ENCODE measurements at regions not wholly inside any gene's neighbourhood (a gene's known extent, or its start where the extent isn't known, plus 50 kb on each side); places are given as distances from the start of the nearest gene placed in this dataset.
"Not testable (repeated sequence)": the region's sequence is repeated elsewhere in the genome, so short reads cannot be mapped to it uniquely, and the experiment has no call there.

DNA sequence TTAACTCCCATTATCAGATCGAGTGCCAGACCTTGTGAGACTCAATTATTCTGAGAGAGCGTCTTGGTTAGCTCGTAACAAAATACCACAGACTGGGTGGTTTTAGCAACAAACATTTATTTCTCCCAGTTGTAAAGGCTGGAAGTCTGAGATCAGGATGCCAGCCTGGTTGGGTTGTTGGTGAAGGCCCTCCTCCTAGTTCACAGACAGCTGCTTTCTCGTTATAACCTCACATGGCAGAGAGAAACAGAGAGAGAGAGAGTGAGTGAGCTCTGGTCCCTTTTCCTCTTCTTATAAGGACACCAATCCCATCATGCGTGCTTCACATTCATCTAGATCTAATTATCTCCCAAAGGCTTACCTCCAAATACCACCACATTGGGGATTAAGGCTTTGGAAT, 114.2 kb upstream of the SLC24A2 start:
- WGBS (ENCODE audit: insufficient coverage, insufficient read length) = no CpG with 5 or more reads among the region's 5 CpGs
- no peak overlapping the region for H3K4me3 ChIP-seq (ENCODE audit: low read length)
- DNase-seq (ENCODE audit: low read depth, low spot score) = no peak

DNA sequence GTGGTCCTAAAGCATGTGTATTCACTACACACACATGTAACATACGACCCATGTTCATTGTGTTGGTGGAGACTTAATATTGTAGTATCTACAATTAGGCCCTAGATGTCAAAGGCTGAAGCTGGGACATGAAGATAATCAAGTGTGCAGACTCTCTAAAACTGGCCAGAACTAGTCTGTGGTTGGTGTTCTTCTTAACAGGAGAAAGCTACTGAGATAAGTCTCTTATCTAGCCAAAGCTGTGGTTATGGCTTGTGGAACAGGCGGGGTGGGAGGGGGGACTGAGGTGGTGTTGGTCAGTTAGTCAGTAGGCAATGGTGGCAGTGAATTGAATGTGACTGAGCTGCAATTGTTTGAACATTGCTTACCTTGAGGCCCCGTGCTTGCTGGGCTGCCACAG, 112.7 kb upstream of the SLC24A2 start:
- H3K27me3 ChIP-seq (ENCODE audit: control insufficient read depth, insufficient read depth, low read length) = no peaks in the 10 kb centered on the region
- H3K27ac ChIP-seq (ENCODE audit: low read length) = no peak overlapping the region
- H3K4me3 ChIP-seq (ENCODE audit: low read length) = no peak overlapping the region
- no peaks in the 10 kb centered on the region for H3K9me3 ChIP-seq (ENCODE audit: control insufficient read depth, insufficient read depth, low read length)
- no peaks in the 10 kb centered on the region for H3K4me1 ChIP-seq (ENCODE audit: control insufficient read depth, insufficient read depth, low read length)
- no peak for DNase-seq (ENCODE audit: low read depth, low spot score)
- no CpG with 5 or more reads among the region's 3 CpGs for WGBS (ENCODE audit: insufficient coverage, insufficient read length)
- H3K36me3 ChIP-seq (ENCODE audit: control insufficient read depth, insufficient read depth, low read length) = no peaks in the 10 kb centered on the region

More for the DNA sequence above, 114.2 kb upstream of the SLC24A2 start:
- no peaks in the 10 kb centered on the region for H3K9me3 ChIP-seq (ENCODE audit: control insufficient read depth, insufficient read depth, low read length)
- H3K4me1 ChIP-seq (ENCODE audit: control insufficient read depth, insufficient read depth, low read length) = no peaks in the 10 kb centered on the region
- no peak overlapping the region for H3K27ac ChIP-seq (ENCODE audit: low read length)
- no peaks in the 10 kb centered on the region for H3K36me3 ChIP-seq (ENCODE audit: control insufficient read depth, insufficient read depth, low read length)
- no peaks in the 10 kb centered on the region for H3K27me3 ChIP-seq (ENCODE audit: control insufficient read depth, insufficient read depth, low read length)

DNA sequence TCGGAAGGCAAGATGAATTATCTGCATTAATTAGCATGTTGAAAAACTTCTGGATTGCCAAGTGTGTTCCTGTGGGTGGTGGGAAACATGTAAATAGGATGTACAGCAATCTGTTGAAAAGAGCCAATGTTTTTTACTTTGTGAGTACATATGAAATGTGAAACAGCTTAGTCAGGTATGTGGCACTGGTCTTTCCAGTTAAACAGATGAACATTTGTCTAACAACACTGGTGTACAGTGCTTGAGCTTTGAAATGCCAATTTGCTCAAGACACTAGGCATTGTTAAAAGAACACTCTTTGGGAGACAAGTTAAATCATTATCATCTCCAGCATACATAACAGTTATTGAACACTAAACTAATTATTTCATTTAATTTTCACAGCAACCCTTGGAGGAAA, 107.3 kb upstream of the SLC24A2 start:
- DNase-seq (ENCODE audit: low read depth, low spot score) = no peak
- H3K36me3 ChIP-seq (ENCODE audit: control insufficient read depth, insufficient read depth, low read length) = no peaks in the 10 kb centered on the region
- no peaks in the 10 kb centered on the region for H3K4me1 ChIP-seq (ENCODE audit: control insufficient read depth, insufficient read depth, low read length)
- H3K27ac ChIP-seq (ENCODE audit: low read length) = no peak overlapping the region
- H3K9me3 ChIP-seq (ENCODE audit: control insufficient read depth, insufficient read depth, low read length) = no peaks in the 10 kb centered on the region
- no peaks in the 10 kb centered on the region for H3K27me3 ChIP-seq (ENCODE audit: control insufficient read depth, insufficient read depth, low read length)
- WGBS (ENCODE audit: insufficient coverage, insufficient read length) = no CpG with 5 or more reads among the region's 1 CpG
- H3K4me3 ChIP-seq (ENCODE audit: low read length) = no peak overlapping the region

DNA sequence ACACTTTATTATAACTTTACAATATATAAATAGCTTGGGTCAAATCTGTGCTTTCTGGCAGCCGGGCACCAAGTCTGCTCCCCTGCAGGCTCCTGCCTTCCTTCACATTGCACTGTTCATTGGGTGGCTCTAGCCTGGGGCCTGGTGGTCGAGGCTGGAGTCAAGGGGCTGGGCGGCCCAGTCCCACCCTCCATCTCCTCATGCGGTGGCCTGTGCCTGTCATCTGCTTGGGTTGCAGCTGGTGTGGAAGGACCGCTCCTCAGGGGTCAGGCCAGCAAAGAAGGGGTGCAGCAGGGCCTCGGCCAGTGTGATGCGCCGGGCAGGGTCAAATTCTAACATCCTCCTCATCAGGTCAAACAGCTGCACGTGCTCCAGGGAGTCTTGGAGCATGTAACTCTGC, 106.7 kb upstream of the SLC24A2 start:
- not testable (repeated sequence) for H3K4me3 ChIP-seq (ENCODE audit: low read length); H3K9me3 ChIP-seq (ENCODE audit: control insufficient read depth, insufficient read depth, low read length); DNase-seq (ENCODE audit: low read depth, low spot score); H3K27me3 ChIP-seq (ENCODE audit: control insufficient read depth, insufficient read depth, low read length); H3K4me1 ChIP-seq (ENCODE audit: control insufficient read depth, insufficient read depth, low read length); H3K27ac ChIP-seq (ENCODE audit: low read length); H3K36me3 ChIP-seq (ENCODE audit: control insufficient read depth, insufficient read depth, low read length)
- WGBS (ENCODE audit: insufficient coverage, insufficient read length) = no CpG with 5 or more reads among the region's 9 CpGs

DNA sequence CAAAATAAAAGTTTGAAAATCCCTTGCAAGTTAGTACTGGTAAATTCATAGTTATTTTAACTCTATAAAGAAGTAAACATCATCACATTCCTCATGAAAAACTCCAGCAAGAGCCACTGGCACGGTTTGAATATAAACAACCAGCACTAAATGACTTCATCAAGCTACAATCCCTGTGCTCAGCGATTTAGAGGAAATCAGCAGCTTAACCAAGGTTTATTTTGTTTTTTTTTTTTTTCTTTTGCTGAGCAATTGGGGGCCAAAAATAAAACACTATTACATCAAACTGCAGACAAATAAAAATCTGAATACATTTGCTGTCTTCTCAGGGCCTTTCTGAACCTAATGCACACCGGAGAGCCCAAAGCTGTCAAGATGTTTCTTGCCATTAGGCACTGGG, 106.2 kb upstream of the SLC24A2 start:
- DNase-seq (ENCODE audit: low read depth, low spot score) = no peak
- Histone ChIP-seq H3K27me3 (ENCODE audit: control insufficient read depth, insufficient read depth, low read length) (no peaks in the 10 kb centered on the region), H3K4me1 (ENCODE audit: control insufficient read depth, insufficient read depth, low read length) (no peaks in the 10 kb centered on the region), H3K27ac (ENCODE audit: low read length) (no peak overlapping the region), H3K36me3 (ENCODE audit: control insufficient read depth, insufficient read depth, low read length) (no peaks in the 10 kb centered on the region), H3K4me3 (ENCODE audit: low read length) (no peak overlapping the region), H3K9me3 (ENCODE audit: control insufficient read depth, insufficient read depth, low read length) (no peaks in the 10 kb centered on the region)
- no CpG with 5 or more reads among the region's 3 CpGs for WGBS (ENCODE audit: insufficient coverage, insufficient read length)

DNA sequence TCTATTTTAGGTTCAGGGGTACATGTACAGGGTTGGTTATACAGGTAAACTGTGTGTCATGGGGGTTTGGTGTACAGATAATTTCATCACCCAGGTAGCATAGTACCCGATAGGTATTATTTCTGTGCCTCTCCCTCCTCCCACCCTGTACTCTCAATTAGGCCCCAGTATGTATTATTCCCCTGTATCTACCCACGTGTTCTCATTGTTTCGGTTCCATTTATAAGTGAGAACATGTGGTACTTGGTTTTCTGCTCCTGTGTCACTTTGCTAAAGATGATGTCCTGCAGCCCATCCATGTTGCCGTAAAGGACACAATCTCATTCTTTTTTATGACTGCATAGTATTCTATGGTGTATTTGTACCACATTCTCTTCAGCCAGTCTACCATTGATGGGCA, 96.8 kb upstream of the SLC24A2 start:
- no peaks in the 10 kb centered on the region for H3K9me3 ChIP-seq (ENCODE audit: control insufficient read depth, insufficient read depth, low read length)
- H3K27ac ChIP-seq (ENCODE audit: low read length) = no peak overlapping the region
- no peak overlapping the region for H3K4me3 ChIP-seq (ENCODE audit: low read length)
- H3K4me1 ChIP-seq (ENCODE audit: control insufficient read depth, insufficient read depth, low read length) = no peaks in the 10 kb centered on the region
- DNase-seq (ENCODE audit: low read depth, low spot score) = no peak
- no peaks in the 10 kb centered on the region for H3K36me3 ChIP-seq (ENCODE audit: control insufficient read depth, insufficient read depth, low read length)
- WGBS (ENCODE audit: insufficient coverage, insufficient read length) = no CpG with 5 or more reads among the region's 4 CpGs
- no peaks in the 10 kb centered on the region for H3K27me3 ChIP-seq (ENCODE audit: control insufficient read depth, insufficient read depth, low read length)

DNA sequence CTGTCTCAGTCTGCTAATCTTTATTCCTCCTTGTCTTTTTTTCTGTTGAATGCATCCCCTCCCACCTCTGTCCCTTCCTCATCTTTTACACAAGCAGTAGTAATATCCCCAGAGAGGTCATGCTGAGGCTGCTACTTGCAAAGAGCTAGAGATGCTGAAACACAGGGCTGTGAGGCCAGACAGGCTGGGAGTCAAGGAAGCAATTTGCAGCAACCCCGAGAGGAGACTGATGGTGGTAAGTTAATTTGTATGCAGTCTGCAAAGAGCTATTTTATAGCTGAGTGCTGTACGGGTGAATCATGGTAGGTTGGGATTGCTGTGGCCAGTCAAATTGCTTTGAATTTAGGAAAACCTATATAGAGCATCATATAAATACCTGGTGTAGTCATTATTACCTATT, 90.2 kb upstream of the SLC24A2 start:
- Histone ChIP-seq H3K9me3 (ENCODE audit: control insufficient read depth, insufficient read depth, low read length) (no peaks in the 10 kb centered on the region), H3K27me3 (ENCODE audit: control insufficient read depth, insufficient read depth, low read length) (no peaks in the 10 kb centered on the region), H3K36me3 (ENCODE audit: control insufficient read depth, insufficient read depth, low read length) (no peaks in the 10 kb centered on the region), H3K4me1 (ENCODE audit: control insufficient read depth, insufficient read depth, low read length) (no peaks in the 10 kb centered on the region), H3K27ac (ENCODE audit: low read length) (no peak overlapping the region), H3K4me3 (ENCODE audit: low read length) (no peak overlapping the region)
- DNase-seq (ENCODE audit: low read depth, low spot score) = no peak
- WGBS (ENCODE audit: insufficient coverage, insufficient read length) = no CpG with 5 or more reads among the region's 2 CpGs

DNA sequence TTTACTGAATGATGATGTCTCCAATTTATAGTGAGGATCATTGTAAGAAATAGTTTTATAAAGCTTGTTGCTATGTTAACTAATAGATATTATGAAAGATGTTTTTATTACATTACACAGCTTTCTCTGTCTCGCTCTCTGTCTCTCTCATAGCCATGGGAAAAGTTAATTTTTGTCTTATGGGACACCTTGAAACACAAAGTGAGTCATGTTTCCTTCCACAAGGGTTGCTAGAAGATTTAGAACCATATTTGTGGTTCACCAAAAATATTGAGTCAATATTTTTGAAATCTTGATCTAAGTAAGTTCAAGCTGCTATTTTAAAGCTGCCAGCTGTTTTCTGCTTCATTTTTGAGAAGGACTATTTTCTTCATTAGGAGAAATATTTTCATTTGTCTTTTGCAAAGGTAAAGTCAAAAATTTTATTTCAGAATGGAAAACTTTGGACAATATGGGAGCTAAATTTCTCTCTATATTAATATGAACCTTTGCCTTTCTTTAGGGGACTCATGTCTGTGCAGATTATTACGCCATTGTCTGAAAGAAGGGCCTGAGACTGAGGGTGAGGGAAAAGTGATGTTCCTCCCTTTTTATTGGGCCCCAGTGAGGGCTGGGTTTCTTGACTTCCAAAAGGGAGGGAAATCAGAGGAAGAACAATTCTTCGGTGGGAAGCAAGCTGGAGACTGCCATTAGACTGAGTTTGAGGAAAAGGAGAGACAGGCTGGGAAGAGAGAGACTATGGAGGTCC, 87.9 kb upstream of the SLC24A2 start:
- DNase-seq (ENCODE audit: low read depth, low spot score) = no peak

DNA sequence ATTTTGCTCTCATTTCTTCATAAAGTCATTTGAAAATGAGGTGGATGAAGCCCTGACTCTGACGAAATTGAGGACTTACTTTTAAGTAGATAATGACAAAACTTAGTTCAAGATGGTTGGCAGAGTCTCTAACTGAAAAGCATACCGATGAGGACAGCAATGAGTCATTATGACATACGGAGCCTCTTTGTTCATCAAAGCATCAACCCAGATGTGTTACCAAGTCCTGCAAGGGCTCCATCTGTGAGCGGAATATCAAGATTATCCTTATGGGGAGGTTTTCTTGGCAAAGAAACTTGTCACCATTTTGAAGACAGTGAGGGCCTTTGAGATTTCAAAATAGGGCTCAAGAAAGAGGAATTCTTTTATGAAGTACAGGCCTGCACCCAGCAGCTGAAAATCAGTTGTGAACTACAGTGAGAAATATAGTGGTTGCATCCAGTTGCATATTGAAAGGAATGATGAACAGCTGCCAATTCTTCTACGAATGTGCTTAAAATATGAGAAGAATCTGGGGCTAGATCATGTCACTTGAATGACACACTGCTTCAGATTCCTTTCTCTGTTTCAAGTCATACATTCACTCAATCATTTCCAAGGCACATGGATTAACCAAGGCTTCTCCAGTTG, 86.6 kb upstream of the SLC24A2 start:
- Histone ChIP-seq H3K9me3 (ENCODE audit: control insufficient read depth, insufficient read depth, low read length) (no peaks in the 10 kb centered on the region), H3K4me1 (ENCODE audit: control insufficient read depth, insufficient read depth, low read length) (no peaks in the 10 kb centered on the region), H3K4me3 (ENCODE audit: low read length) (no peak overlapping the region), H3K27me3 (ENCODE audit: control insufficient read depth, insufficient read depth, low read length) (no peaks in the 10 kb centered on the region), H3K27ac (ENCODE audit: low read length) (no peak overlapping the region), H3K36me3 (ENCODE audit: control insufficient read depth, insufficient read depth, low read length) (no peaks in the 10 kb centered on the region)
- DNase-seq (ENCODE audit: low read depth, low spot score) = no peak
- WGBS (ENCODE audit: insufficient coverage, insufficient read length) = no CpG with 5 or more reads among the region's 5 CpGs

More for the DNA sequence above, 87.9 kb upstream of the SLC24A2 start:
- Histone ChIP-seq H3K4me3 (ENCODE audit: low read length) (no peak overlapping the region), H3K27me3 (ENCODE audit: control insufficient read depth, insufficient read depth, low read length) (no peaks in the 10 kb centered on the region), H3K9me3 (ENCODE audit: control insufficient read depth, insufficient read depth, low read length) (no peaks in the 10 kb centered on the region), H3K36me3 (ENCODE audit: control insufficient read depth, insufficient read depth, low read length) (no peaks in the 10 kb centered on the region), H3K4me1 (ENCODE audit: control insufficient read depth, insufficient read depth, low read length) (no peaks in the 10 kb centered on the region), H3K27ac (ENCODE audit: low read length) (no peak overlapping the region)
- WGBS (ENCODE audit: insufficient coverage, insufficient read length) = no CpG with 5 or more reads among the region's 3 CpGs

DNA sequence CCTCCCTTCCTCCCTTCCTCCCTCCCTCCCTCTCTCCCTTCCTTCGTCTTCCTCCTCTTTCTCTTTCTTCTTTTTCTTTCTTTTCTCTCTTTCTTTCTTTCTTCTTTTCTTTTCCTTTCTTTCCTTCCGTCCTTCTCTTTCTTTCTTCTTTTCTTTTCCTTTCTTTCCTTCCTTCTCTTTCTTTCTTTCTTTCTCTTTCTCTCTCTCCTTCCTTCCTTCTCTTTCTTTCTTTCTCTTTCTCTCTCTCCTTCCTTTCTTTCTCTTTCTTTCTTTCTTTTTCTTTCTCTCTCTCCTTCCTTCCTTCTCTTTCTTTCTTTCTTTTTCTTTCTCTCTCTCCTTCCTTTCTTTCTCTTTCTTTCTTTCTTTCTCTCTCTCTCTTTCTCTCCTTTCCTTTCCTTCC, 84.4 kb upstream of the SLC24A2 start:
- H3K27me3 ChIP-seq (ENCODE audit: control insufficient read depth, insufficient read depth, low read length); H3K36me3 ChIP-seq (ENCODE audit: control insufficient read depth, insufficient read depth, low read length); H3K4me1 ChIP-seq (ENCODE audit: control insufficient read depth, insufficient read depth, low read length); DNase-seq (ENCODE audit: low read depth, low spot score); H3K27ac ChIP-seq (ENCODE audit: low read length); H3K9me3 ChIP-seq (ENCODE audit: control insufficient read depth, insufficient read depth, low read length); H3K4me3 ChIP-seq (ENCODE audit: low read length): not testable (repeated sequence)
- WGBS (ENCODE audit: insufficient coverage, insufficient read length) = no CpG with 5 or more reads among the region's 2 CpGs

DNA sequence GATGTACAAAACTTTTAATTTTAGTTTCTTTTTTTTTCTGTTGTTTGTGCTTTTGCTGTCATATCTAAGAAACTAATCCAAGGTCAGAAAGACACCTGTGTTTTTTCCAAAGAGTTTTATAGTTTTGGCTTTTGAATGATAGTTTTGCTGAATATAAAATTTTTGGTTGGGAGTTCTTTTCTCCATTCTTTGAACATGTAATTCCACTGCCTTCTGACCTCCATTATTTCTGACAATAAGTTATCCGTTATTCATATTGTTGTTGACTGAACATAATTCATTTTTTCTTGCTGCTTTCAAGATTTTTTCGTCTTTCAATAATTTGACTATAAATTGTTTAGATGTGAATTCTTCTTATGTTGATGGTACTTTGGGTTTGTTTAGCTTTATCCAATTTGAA, 82.2 kb upstream of the SLC24A2 start:
- no peaks in the 10 kb centered on the region for H3K36me3 ChIP-seq (ENCODE audit: control insufficient read depth, insufficient read depth, low read length)

More for the DNA sequence above, 82.2 kb upstream of the SLC24A2 start:
- DNase-seq (ENCODE audit: low read depth, low spot score) = no peak
- no peaks in the 10 kb centered on the region for H3K9me3 ChIP-seq (ENCODE audit: control insufficient read depth, insufficient read depth, low read length)
- WGBS (ENCODE audit: insufficient coverage, insufficient read length) = no CpG with 5 or more reads among the region's 2 CpGs
- no peaks in the 10 kb centered on the region for H3K4me1 ChIP-seq (ENCODE audit: control insufficient read depth, insufficient read depth, low read length)
- no peaks in the 10 kb centered on the region for H3K27me3 ChIP-seq (ENCODE audit: control insufficient read depth, insufficient read depth, low read length)
- H3K27ac ChIP-seq (ENCODE audit: low read length) = no peak overlapping the region
- H3K4me3 ChIP-seq (ENCODE audit: low read length) = no peak overlapping the region

Measured in iPS DF 6.9 (cell line).